PFSK-1 (cell line): ENCODE measurements at regions not wholly inside any gene's neighbourhood (a gene's known extent, or its start where the extent isn't known, plus 50 kb on each side); places are given as distances from the start of the nearest gene placed in this dataset.

Source experiments
- FOXP2 ChIP-seq: optimal IDR thresholded peaks from 2 replicates; pipeline ENCODE3; 2011; ENCODE audit warnings: borderline replicate concordance, control low read depth, inconsistent platforms; ENCODE audit not compliant: insufficient read depth; ENCODE audit errors: extremely low read length, extremely low read depth
- POLR2AphosphoS5 ChIP-seq: IDR thresholded peaks from 2 replicates; pipeline ENCODE4 v1.6.1; 2012; ENCODE audit warnings: low read depth, mild to moderate bottlenecking, control low read depth, low read length, moderate library complexity
- REST ChIP-seq, 2 experiments: IDR thresholded peaks; 2 replicates each; pipeline versions ENCODE4 v1.6.1 to v1.8.0; 2011 to 2012; ENCODE audit warnings: low read depth in 2 of 2, low read length in 2 of 2, control low read depth in 1 of 2, inconsistent platforms in 1 of 2, mild to moderate bottlenecking in 1 of 2, moderate library complexity in 1 of 2; ENCODE audit not compliant: insufficient read depth in 1 of 2
- SIN3A ChIP-seq: IDR thresholded peaks from 2 replicates; pipeline ENCODE4 v1.6.1; 2012; ENCODE audit warnings: mild to moderate bottlenecking, low read length, moderate library complexity, borderline replicate concordance; ENCODE audit not compliant: insufficient read depth
- TAF1 ChIP-seq: IDR thresholded peaks from 2 replicates; pipeline ENCODE4 v1.6.1; 2012; ENCODE audit warnings: low read length, control low read depth, borderline replicate concordance; ENCODE audit not compliant: insufficient read depth

GRCh38 chr6:126632271-126632670 lies 292.4 kb downstream of the CENPW start:
- TF ChIP-seq REST (IDR thresholded peaks at IDR 0.05; ENCODE audit: insufficient read depth in 1 of 2, low read depth in 2 of 2, low read length in 2 of 2) (no peak), FOXP2 (no peak), TAF1 (no peak), POLR2AphosphoS5 (no peak), SIN3A (no peak)

- TF ChIP-seq POLR2AphosphoS5 (no peak), FOXP2 (no peak), SIN3A (no peak), TAF1 (no peak), REST (IDR thresholded peaks at IDR 0.05; ENCODE audit: insufficient read depth in 1 of 2, low read depth in 2 of 2, low read length in 2 of 2) (no peak)
Observed at GRCh38 chr6:126633373-126633772, 293.5 kb downstream of the CENPW start.

GRCh38 chr6:126640356-126640755 lies 300.4 kb downstream of the CENPW start:
- TF ChIP-seq REST (IDR thresholded peaks at IDR 0.05; ENCODE audit: insufficient read depth in 1 of 2, low read depth in 2 of 2, low read length in 2 of 2) = no peak
- no peak for TF ChIP-seq FOXP2
- no peak for TF ChIP-seq SIN3A
- TF ChIP-seq POLR2AphosphoS5 = no peak
- TF ChIP-seq TAF1 = no peak

- TF ChIP-seq SIN3A (no peak), POLR2AphosphoS5 (no peak), FOXP2 (no peak), TAF1 (no peak), REST (IDR thresholded peaks at IDR 0.05; ENCODE audit: insufficient read depth in 1 of 2, low read depth in 2 of 2, low read length in 2 of 2) (no peak)
Observed at GRCh38 chr6:126640921-126641320, 301.0 kb downstream of the CENPW start.

- TF ChIP-seq POLR2AphosphoS5 = no peak
- no peak for TF ChIP-seq REST (IDR thresholded peaks at IDR 0.05; ENCODE audit: insufficient read depth in 1 of 2, low read depth in 2 of 2, low read length in 2 of 2)
- TF ChIP-seq FOXP2 = no peak
- TF ChIP-seq SIN3A = no peak
Observed at GRCh38 chr6:126641641-126642040, 301.7 kb downstream of the CENPW start.
